Upper lobe of right lung (tissue), 1 donor: ENCODE measurements at regions not wholly inside any gene's neighbourhood (a gene's known extent, or its start where the extent isn't known, plus 50 kb on each side); places are given as distances from the start of the nearest gene placed in this dataset.
"Not testable (repeated sequence)": the region's sequence is repeated elsewhere in the genome, so short reads cannot be mapped to it uniquely, and the experiment has no call there.

Experiments
- ATAC-seq: fragments of 200-7000 bp; cut with Tn5 transposase; one replicate; pipeline ENCODE4 v1.9.1; 2020; ENCODE audit warnings: mild to moderate bottlenecking, moderate library complexity
- DNase-seq: peaks from one replicate; pipeline ENCODE4 v3.0.0-alpha.2; 2020
- H3K27ac ChIP-seq: fragments of 200-600 bp; one replicate; pipeline ENCODE4 v1.8.0; 2022
- H3K27me3 ChIP-seq: fragments of 200-600 bp; one replicate; pipeline ENCODE4 v1.8.0; 2022; ENCODE audit warnings: mild to moderate bottlenecking
- H3K36me3 ChIP-seq: fragments of 200-600 bp; one replicate; pipeline ENCODE4 v1.8.0; 2022
- H3K4me1 ChIP-seq: fragments of 200-600 bp; one replicate; pipeline ENCODE4 v1.8.0; 2022
- H3K4me3 ChIP-seq: fragments of 200-600 bp; one replicate; pipeline ENCODE4 v1.8.0; 2022; ENCODE audit warnings: mild to moderate bottlenecking
- H3K9me3 ChIP-seq: fragments of 200-600 bp; one replicate; pipeline ENCODE4 v1.8.0; 2022
- intact Hi-C: fragments of 100-400 bp; cut with DNase I; formaldehyde crosslinking; loops from one replicate; pipeline ENCODE4 v1.11.0; 2022
- TF ChIP-seq, protein P1 (sequence below): fragments of 200-600 bp; IDR thresholded peaks from one replicate; pipeline ENCODE4 v1.8.0; 2022; ENCODE audit warnings: antibody characterized with exemption
- donor health status: DM: no; HTN: yes; CAD: no; lungs with severe emphysema.

DNA sequence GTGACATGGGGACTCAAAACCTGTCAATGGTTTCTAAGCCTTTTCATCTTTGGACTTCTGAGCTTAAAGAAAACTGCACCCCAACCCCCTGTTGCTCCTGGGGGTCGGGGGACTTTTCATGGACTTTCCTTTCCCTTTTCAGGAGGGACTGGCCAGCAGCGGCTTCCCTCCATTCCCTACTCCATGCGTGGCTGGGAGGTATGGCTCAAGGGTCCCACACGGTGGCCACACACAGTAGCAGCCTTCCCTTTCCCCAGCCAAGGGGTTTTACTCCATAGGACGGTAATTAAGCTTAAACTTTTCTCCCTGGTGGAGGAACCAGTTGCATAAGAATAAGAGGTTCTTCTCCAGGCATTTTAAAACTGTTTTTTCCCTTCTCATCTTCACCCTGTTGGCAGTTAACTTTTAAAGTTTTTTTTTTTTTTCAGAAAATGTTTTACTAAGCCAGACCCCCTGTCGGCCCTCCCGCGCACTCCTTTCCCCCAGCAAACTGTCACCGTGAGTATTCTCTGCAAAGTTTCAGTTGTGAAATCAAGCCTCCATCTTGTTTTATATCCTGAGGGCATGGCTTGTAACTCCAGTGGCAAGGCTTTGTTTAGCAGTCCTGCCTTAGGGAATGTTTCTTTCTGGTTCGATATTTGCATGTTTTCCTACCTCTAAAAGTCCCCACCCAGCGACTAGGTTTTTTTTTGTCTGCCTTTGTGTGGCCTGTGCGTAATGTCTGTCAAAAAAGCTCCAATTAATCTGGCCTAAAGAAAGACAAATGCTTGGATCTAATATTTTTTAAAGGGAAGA, 325.7 kb downstream of the TLL1 start:
- DNase-seq (no peak), ATAC-seq (no peak)
- H3K36me3 ChIP-seq = no peaks in the 10 kb centered on the region
- TF ChIP-seq, protein P1, sequence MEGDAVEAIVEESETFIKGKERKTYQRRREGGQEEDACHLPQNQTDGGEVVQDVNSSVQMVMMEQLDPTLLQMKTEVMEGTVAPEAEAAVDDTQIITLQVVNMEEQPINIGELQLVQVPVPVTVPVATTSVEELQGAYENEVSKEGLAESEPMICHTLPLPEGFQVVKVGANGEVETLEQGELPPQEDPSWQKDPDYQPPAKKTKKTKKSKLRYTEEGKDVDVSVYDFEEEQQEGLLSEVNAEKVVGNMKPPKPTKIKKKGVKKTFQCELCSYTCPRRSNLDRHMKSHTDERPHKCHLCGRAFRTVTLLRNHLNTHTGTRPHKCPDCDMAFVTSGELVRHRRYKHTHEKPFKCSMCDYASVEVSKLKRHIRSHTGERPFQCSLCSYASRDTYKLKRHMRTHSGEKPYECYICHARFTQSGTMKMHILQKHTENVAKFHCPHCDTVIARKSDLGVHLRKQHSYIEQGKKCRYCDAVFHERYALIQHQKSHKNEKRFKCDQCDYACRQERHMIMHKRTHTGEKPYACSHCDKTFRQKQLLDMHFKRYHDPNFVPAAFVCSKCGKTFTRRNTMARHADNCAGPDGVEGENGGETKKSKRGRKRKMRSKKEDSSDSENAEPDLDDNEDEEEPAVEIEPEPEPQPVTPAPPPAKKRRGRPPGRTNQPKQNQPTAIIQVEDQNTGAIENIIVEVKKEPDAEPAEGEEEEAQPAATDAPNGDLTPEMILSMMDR = no peak
- H3K4me1 ChIP-seq = no peaks in the 10 kb centered on the region
- H3K9me3 ChIP-seq = no peaks in the 10 kb centered on the region
- no peaks in the 10 kb centered on the region for H3K27me3 ChIP-seq
- no peak overlapping the region for H3K27ac ChIP-seq
- intact Hi-C loops = no loop called here
- no peak overlapping the region for H3K4me3 ChIP-seq

DNA sequence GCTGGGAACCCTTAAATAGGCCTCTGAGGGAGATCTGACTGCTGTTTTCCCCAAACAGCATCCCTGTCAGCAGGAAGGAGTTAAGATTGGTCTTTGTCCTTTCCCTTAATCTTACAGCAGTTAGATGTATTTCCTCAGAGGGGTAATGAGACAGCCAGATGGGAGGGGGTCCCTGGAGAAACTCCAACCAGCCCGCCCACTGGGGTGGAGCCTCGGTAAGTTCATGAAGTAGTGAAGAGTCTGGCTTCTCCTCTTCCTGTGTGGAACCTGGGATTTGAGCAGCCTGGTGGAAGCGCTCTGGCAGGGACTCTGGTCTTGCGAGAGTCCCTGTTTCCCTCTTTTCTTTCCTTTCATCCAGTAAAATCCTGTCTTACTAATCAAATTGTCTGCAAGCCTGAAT, 330.0 kb downstream of the TLL1 start:
- Histone ChIP-seq H3K27ac (no peak overlapping the region), H3K36me3 (no peaks in the 10 kb centered on the region), H3K27me3 (no peaks in the 10 kb centered on the region), H3K9me3 (no peaks in the 10 kb centered on the region), H3K4me1 (no peaks in the 10 kb centered on the region), H3K4me3 (no peak overlapping the region)
- intact Hi-C loops = no loop called here
- ATAC-seq (no peak), DNase-seq (no peak)
- TF ChIP-seq, protein P1 = no peak

DNA sequence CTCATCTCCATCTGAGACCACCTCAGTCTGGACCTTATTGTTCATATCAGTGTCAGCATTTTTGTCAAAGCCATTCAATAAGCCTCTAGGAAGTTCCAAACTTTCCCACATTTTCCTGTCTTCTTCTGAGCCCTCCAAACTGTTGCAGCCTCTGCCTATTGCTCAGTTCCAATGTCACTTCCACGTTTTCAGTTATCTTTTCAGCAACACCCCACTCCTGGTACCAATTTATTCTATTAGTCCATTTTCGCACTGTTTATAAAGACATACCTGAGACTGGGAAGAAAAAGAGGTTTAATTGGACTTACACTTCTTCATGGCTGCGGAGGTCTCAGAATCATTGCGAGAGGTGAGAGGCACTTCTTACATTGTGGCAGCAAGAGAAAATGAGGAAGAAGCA, 339.3 kb downstream of the TLL1 start:
- H3K27me3 ChIP-seq, DNase-seq, ATAC-seq, intact Hi-C loops, H3K9me3 ChIP-seq, H3K4me3 ChIP-seq, H3K36me3 ChIP-seq, H3K27ac ChIP-seq, H3K4me1 ChIP-seq: not testable (repeated sequence)

DNA sequence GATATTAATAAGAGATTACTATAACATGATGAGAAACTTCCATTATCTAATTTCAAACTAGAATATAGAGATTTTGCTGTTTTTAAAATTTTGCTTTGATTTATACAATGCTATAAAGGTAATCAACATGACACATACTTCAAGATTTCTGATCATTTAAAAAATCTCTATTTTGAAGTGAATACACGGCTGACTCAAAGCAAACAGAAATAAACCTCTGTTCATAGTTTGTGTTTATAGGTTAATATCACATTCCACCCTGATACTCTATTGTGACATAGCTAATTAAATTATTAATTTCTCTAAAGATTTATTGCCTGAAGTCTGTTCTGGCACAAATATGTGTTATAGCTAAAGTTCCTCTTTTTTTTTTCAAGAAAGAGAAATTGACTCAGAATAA, 349.2 kb downstream of the TLL1 start:
- no peaks in the 10 kb centered on the region for H3K4me1 ChIP-seq
- ATAC-seq (no peak), DNase-seq (no peak)
- TF ChIP-seq, protein P1 = no peak
- no peaks in the 10 kb centered on the region for H3K9me3 ChIP-seq
- intact Hi-C loops = no loop called here
- no peaks in the 10 kb centered on the region for H3K27me3 ChIP-seq
- H3K4me3 ChIP-seq = no peak overlapping the region
- no peaks in the 10 kb centered on the region for H3K36me3 ChIP-seq
- no peak overlapping the region for H3K27ac ChIP-seq

DNA sequence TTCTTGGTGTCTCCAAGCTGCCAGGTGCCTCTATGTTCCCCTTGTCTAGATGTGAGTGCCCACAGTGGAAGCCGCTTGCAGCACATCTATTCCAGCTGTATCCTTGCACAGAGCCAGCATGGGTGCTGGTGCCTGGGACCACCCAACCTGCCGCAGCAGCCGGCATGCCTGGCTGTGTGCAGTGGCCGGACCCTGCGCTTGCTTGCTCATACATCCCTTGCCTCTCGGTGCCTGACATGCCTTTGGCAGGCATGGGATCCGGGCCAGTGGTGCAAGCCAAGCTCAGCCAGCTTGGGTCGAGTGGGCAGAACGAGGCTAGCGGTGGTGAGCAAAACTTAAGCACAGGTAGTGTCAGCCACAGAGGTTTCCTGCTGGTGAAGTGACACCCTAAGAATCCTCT, 355.1 kb downstream of the TLL1 start:
- H3K36me3 ChIP-seq = no peaks in the 10 kb centered on the region
- H3K4me1 ChIP-seq = no peaks in the 10 kb centered on the region
- ATAC-seq = no peak
- intact Hi-C loops = no loop called here
- H3K27me3 ChIP-seq = no peaks in the 10 kb centered on the region
- DNase-seq = no peak
- no peaks in the 10 kb centered on the region for H3K9me3 ChIP-seq
- no peak overlapping the region for H3K27ac ChIP-seq
- TF ChIP-seq, protein P1 = no peak
- H3K4me3 ChIP-seq = no peak overlapping the region

DNA sequence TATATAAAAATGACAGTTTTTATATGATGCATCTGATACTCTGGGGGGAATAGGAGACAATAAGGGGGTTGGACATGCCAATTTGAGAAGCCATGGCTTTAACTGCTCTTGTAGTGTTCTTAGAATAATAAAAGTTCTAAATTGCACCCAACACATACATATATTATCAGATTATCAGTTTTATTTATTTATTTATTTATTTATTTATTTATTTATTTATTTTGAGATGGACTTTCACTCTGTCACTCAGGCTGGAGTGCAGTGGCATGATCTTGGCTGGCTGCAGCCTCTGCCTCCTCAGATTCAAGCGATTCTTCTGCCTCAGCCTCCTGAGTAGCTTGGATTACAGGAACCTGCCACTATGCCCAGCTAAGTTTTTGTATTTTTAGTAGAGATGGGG, 356.8 kb downstream of the TLL1 start:
- Histone ChIP-seq H3K27me3 (no peaks in the 10 kb centered on the region), H3K27ac (no peak overlapping the region), H3K9me3 (no peaks in the 10 kb centered on the region), H3K4me3 (no peak overlapping the region), H3K36me3 (no peaks in the 10 kb centered on the region), H3K4me1 (no peaks in the 10 kb centered on the region)
- ATAC-seq (no peak), DNase-seq (no peak)
- intact Hi-C loops = no loop called here
- TF ChIP-seq, protein P1 = no peak
